ENCODE measurements at regions not wholly inside any gene's neighbourhood (a gene's known extent, or its start where the extent isn't known, plus 50 kb on each side); places are given as distances from the start of the nearest gene placed in this dataset.

DNA sequence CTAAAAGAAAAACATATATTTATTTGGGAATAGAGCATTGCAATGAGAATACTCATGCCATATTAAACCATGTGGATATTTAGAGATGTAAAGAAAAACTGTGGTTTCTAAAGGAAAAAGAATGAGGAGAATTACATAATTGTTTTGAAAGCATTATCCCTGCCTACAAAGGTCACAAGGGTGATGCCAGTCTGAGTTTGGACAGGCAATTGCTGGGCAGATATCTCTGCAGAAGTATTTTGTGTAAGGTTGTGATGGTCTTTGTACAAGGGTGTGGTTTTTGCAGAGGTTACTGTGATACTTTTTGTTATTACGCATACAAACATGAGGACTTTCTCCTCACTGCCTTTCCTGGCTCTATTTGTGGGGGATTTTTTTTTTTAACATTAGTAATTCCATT is 2022.9 kb upstream of the CDH6 start:
- no peaks in the 10 kb centered on the region for H3K27me3 ChIP-seq (ENCODE audit: control insufficient read depth in 3 of 3, insufficient read depth in 3 of 3, low read length in 3 of 3)
- no peak for DNase-seq
- 86 to 100% (median 90%) methylated on average over 1 of the region's 1 CpG for WGBS, 3 donors
- no peak overlapping the region for H3K4me3 ChIP-seq (ENCODE audit: low read depth in 1 of 3, low read length in 3 of 3)
- no peaks in the 10 kb centered on the region for H3K36me3 ChIP-seq (ENCODE audit: control insufficient read depth in 3 of 3, insufficient read depth in 2 of 3, low read depth in 1 of 3, low read length in 3 of 3)
- H3K27ac ChIP-seq (ENCODE audit: low read depth in 1 of 3, low read length in 2 of 3): no peak overlapping the region
- no peak for FAIRE-seq
- H3K4me1 ChIP-seq (ENCODE audit: control insufficient read depth in 3 of 3, insufficient read depth in 2 of 3, low read depth in 1 of 3, low read length in 2 of 3): no peaks in the 10 kb centered on the region
- no peaks in the 10 kb centered on the region for H3K9me3 ChIP-seq (ENCODE audit: control insufficient read depth in 2 of 2, insufficient read depth in 1 of 2, low read depth in 1 of 2, low read length in 1 of 2)

DNA sequence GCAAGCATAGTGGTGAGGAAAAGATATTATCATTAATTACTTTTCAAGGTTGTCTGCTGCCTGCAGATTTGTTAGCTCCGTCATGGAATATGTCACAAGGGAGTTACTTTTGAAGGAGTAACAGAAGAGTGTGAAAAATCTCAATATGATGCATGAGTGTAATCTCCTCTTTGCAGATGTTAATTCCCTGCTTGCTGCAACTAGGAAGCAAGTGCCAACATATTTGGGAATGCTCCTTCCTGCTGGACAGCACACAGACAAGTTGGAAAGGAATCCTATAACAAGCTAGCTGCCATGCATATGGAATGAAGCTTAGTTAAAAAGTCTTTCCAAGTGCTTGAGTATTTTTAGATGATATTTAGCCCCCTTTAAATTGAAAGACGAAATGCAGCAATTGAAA is 2023.6 kb upstream of the CDH6 start:
- FAIRE-seq: no peak
- H3K36me3 ChIP-seq (ENCODE audit: control insufficient read depth in 3 of 3, insufficient read depth in 2 of 3, low read depth in 1 of 3, low read length in 3 of 3): no peaks in the 10 kb centered on the region
- H3K4me3 ChIP-seq (ENCODE audit: low read depth in 1 of 3, low read length in 3 of 3): no peak overlapping the region
- no peak for DNase-seq
- H3K27ac ChIP-seq (ENCODE audit: low read depth in 1 of 3, low read length in 2 of 3): no peak overlapping the region
- no peaks in the 10 kb centered on the region for H3K27me3 ChIP-seq (ENCODE audit: control insufficient read depth in 3 of 3, insufficient read depth in 3 of 3, low read length in 3 of 3)
- H3K9me3 ChIP-seq (ENCODE audit: control insufficient read depth in 2 of 2, insufficient read depth in 1 of 2, low read depth in 1 of 2, low read length in 1 of 2): no peaks in the 10 kb centered on the region
- no peaks in the 10 kb centered on the region for H3K4me1 ChIP-seq (ENCODE audit: control insufficient read depth in 3 of 3, insufficient read depth in 2 of 3, low read depth in 1 of 3, low read length in 2 of 3)
- 34 to 47% (median 41%) methylated on average over 2 of the region's 2 CpGs for whole genome bisulfite sequencing, 3 donors

- H3K36me3 ChIP-seq (ENCODE audit: control insufficient read depth in 3 of 3, insufficient read depth in 2 of 3, low read depth in 1 of 3, low read length in 3 of 3): no peaks in the 10 kb centered on the region
- no peak for DNase-seq
- no peak for FAIRE-seq
- H3K4me1 ChIP-seq (ENCODE audit: control insufficient read depth in 3 of 3, insufficient read depth in 2 of 3, low read depth in 1 of 3, low read length in 2 of 3): no peaks in the 10 kb centered on the region
- H3K27me3 ChIP-seq (ENCODE audit: control insufficient read depth in 3 of 3, insufficient read depth in 3 of 3, low read length in 3 of 3): no peaks in the 10 kb centered on the region
- H3K4me3 ChIP-seq (ENCODE audit: low read depth in 1 of 3, low read length in 3 of 3): no peak overlapping the region
- H3K9me3 ChIP-seq (ENCODE audit: control insufficient read depth in 2 of 2, insufficient read depth in 1 of 2, low read depth in 1 of 2, low read length in 1 of 2): no peaks in the 10 kb centered on the region
- WGBS, 3 donors: 33 to 54% (median 42%) methylated on average over 1 of the region's 1 CpG
- no peak overlapping the region for H3K27ac ChIP-seq (ENCODE audit: low read depth in 1 of 3, low read length in 2 of 3)
Measured at GRCh38 chr5:29162297-29162696, 2031.2 kb upstream of the CDH6 start.

- no peak for DNase-seq
- Histone ChIP-seq H3K27ac (ENCODE audit: low read depth in 1 of 3, low read length in 2 of 3) (no peak overlapping the region), H3K36me3 (ENCODE audit: control insufficient read depth in 3 of 3, insufficient read depth in 2 of 3, low read depth in 1 of 3, low read length in 3 of 3) (no peaks in the 10 kb centered on the region), H3K9me3 (ENCODE audit: control insufficient read depth in 2 of 2, insufficient read depth in 1 of 2, low read depth in 1 of 2, low read length in 1 of 2) (no peaks in the 10 kb centered on the region), H3K4me3 (ENCODE audit: low read depth in 1 of 3, low read length in 3 of 3) (no peak overlapping the region), H3K4me1 (ENCODE audit: control insufficient read depth in 3 of 3, insufficient read depth in 2 of 3, low read depth in 1 of 3, low read length in 2 of 3) (no peaks in the 10 kb centered on the region), H3K27me3 (ENCODE audit: control insufficient read depth in 3 of 3, insufficient read depth in 3 of 3, low read length in 3 of 3) (no peaks in the 10 kb centered on the region)
- 22 to 38% (median 27%) methylated on average over 1 of the region's 1 CpG for WGBS, 3 donors
- FAIRE-seq: no peak
Measured at GRCh38 chr5:29161399-29162291, 2031.8 kb upstream of the CDH6 start.

GRCh38 chr5:29157975-29158374 is 2035.5 kb upstream of the CDH6 start:
- Histone ChIP-seq H3K27ac (ENCODE audit: low read depth in 1 of 3, low read length in 2 of 3) (no peak overlapping the region), H3K4me1 (ENCODE audit: control insufficient read depth in 3 of 3, insufficient read depth in 2 of 3, low read depth in 1 of 3, low read length in 2 of 3) (no peaks in the 10 kb centered on the region), H3K4me3 (ENCODE audit: low read depth in 1 of 3, low read length in 3 of 3) (no peak overlapping the region), H3K9me3 (ENCODE audit: control insufficient read depth in 2 of 2, insufficient read depth in 1 of 2, low read depth in 1 of 2, low read length in 1 of 2) (no peaks in the 10 kb centered on the region), H3K36me3 (ENCODE audit: control insufficient read depth in 3 of 3, insufficient read depth in 2 of 3, low read depth in 1 of 3, low read length in 3 of 3) (no peaks in the 10 kb centered on the region), H3K27me3 (ENCODE audit: control insufficient read depth in 3 of 3, insufficient read depth in 3 of 3, low read length in 3 of 3) (no peaks in the 10 kb centered on the region)
- FAIRE-seq: no peak
- 21 to 55% (median 36%) methylated on average over 1 of the region's 1 CpG for WGBS, 3 donors
- DNase-seq: no peak

DNA sequence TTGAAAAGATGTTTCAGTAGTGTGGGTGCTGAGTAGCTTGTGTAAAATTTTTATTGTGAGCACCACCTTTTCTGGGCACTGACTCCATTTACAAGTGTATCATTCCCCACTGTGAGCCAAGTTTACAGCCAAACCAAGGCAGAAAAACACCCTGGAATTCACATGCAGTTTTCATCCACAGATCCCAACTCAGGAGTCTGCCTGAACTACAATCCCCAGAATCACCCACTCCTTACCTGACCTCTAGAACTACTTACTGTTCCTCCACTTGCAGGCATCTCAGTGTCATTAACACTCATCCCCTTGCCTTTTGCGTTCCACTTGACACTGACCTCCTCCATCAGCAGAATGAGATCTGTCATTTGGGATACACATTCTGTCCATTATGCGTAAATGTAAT is 2042.6 kb upstream of the CDH6 start:
- FAIRE-seq: no peak
- Histone ChIP-seq H3K9me3 (ENCODE audit: control insufficient read depth in 2 of 2, insufficient read depth in 1 of 2, low read depth in 1 of 2, low read length in 1 of 2) (no peaks in the 10 kb centered on the region), H3K36me3 (ENCODE audit: control insufficient read depth in 3 of 3, insufficient read depth in 2 of 3, low read depth in 1 of 3, low read length in 3 of 3) (no peaks in the 10 kb centered on the region), H3K4me1 (ENCODE audit: control insufficient read depth in 3 of 3, insufficient read depth in 2 of 3, low read depth in 1 of 3, low read length in 2 of 3) (no peaks in the 10 kb centered on the region), H3K27ac (ENCODE audit: low read depth in 1 of 3, low read length in 2 of 3) (no peak overlapping the region), H3K4me3 (ENCODE audit: low read depth in 1 of 3, low read length in 3 of 3) (no peak overlapping the region), H3K27me3 (ENCODE audit: control insufficient read depth in 3 of 3, insufficient read depth in 3 of 3, low read length in 3 of 3) (no peaks in the 10 kb centered on the region)
- no peak for DNase-seq
- 59 to 82% (median 65%) methylated on average over 2 of the region's 2 CpGs for WGBS, 3 donors

- Histone ChIP-seq H3K4me1 (ENCODE audit: control insufficient read depth in 3 of 3, insufficient read depth in 2 of 3, low read depth in 1 of 3, low read length in 2 of 3) (no peaks in the 10 kb centered on the region), H3K27me3 (ENCODE audit: control insufficient read depth in 3 of 3, insufficient read depth in 3 of 3, low read length in 3 of 3) (no peaks in the 10 kb centered on the region), H3K27ac (ENCODE audit: low read depth in 1 of 3, low read length in 2 of 3) (no peak overlapping the region), H3K36me3 (ENCODE audit: control insufficient read depth in 3 of 3, insufficient read depth in 2 of 3, low read depth in 1 of 3, low read length in 3 of 3) (no peaks in the 10 kb centered on the region), H3K4me3 (ENCODE audit: low read depth in 1 of 3, low read length in 3 of 3) (no peak overlapping the region), H3K9me3 (ENCODE audit: control insufficient read depth in 2 of 2, insufficient read depth in 1 of 2, low read depth in 1 of 2, low read length in 1 of 2) (no peaks in the 10 kb centered on the region)
- FAIRE-seq (no peak), DNase-seq (no peak)
- 61 to 73% (median 72%) methylated on average over 2 of the region's 2 CpGs for WGBS, 3 donors
Measured at GRCh38 chr5:29148581-29148980, 2044.9 kb upstream of the CDH6 start.

DNA sequence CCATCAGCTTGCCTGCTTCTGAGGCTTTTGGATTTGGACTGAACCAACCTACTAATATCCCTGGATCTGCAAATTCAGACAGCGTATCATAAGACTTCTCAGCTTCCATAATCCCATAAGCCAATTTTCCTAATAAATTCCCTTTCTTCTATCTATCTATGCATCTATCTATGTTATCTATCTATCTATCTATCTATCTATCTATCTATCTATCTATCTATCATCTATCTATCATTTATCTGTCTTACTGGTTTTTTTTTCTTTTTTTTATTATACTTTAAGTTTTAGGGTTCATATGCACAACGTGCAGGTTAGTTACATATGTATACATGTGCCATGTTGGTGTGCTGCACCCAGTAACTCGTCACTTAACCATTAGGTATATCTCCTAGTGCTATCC is 2045.4 kb upstream of the CDH6 start:
- Histone ChIP-seq H3K27me3 (ENCODE audit: control insufficient read depth in 3 of 3, insufficient read depth in 3 of 3, low read length in 3 of 3) (no peaks in the 10 kb centered on the region), H3K27ac (ENCODE audit: low read depth in 1 of 3, low read length in 2 of 3) (no peak overlapping the region), H3K4me3 (ENCODE audit: low read depth in 1 of 3, low read length in 3 of 3) (no peak overlapping the region), H3K9me3 (ENCODE audit: control insufficient read depth in 2 of 2, insufficient read depth in 1 of 2, low read depth in 1 of 2, low read length in 1 of 2) (no peaks in the 10 kb centered on the region), H3K36me3 (ENCODE audit: control insufficient read depth in 3 of 3, insufficient read depth in 2 of 3, low read depth in 1 of 3, low read length in 3 of 3) (no peaks in the 10 kb centered on the region), H3K4me1 (ENCODE audit: control insufficient read depth in 3 of 3, insufficient read depth in 2 of 3, low read depth in 1 of 3, low read length in 2 of 3) (no peaks in the 10 kb centered on the region)
- FAIRE-seq: no peak
- no peak for DNase-seq
- 78 to 88% (median 80%) methylated on average over 3 of the region's 3 CpGs for WGBS, 3 donors

GRCh38 chr5:29143266-29143665 is 2050.2 kb upstream of the CDH6 start:
- Histone ChIP-seq H3K27ac (ENCODE audit: low read depth in 1 of 3, low read length in 2 of 3) (no peak overlapping the region), H3K4me3 (ENCODE audit: low read depth in 1 of 3, low read length in 3 of 3) (no peak overlapping the region), H3K4me1 (ENCODE audit: control insufficient read depth in 3 of 3, insufficient read depth in 2 of 3, low read depth in 1 of 3, low read length in 2 of 3) (no peaks in the 10 kb centered on the region), H3K36me3 (ENCODE audit: control insufficient read depth in 3 of 3, insufficient read depth in 2 of 3, low read depth in 1 of 3, low read length in 3 of 3) (no peaks in the 10 kb centered on the region), H3K27me3 (ENCODE audit: control insufficient read depth in 3 of 3, insufficient read depth in 3 of 3, low read length in 3 of 3) (no peaks in the 10 kb centered on the region), H3K9me3 (ENCODE audit: control insufficient read depth in 2 of 2, insufficient read depth in 1 of 2, low read depth in 1 of 2, low read length in 1 of 2) (no peaks in the 10 kb centered on the region)
- FAIRE-seq (no peak), DNase-seq (no peak)
- 18 to 56% (median 36%) methylated on average over 1 of the region's 1 CpG for WGBS, 3 donors

Measured in small intestine (tissue), 7 donors.